ENCODE measurements at regions not wholly inside any gene's neighbourhood (a gene's known extent, or its start where the extent isn't known, plus 50 kb on each side); places are given as distances from the start of the nearest gene placed in this dataset.
"Not testable (repeated sequence)": the region's sequence is repeated elsewhere in the genome, so short reads cannot be mapped to it uniquely, and the experiment has no call there.

GRCh38 chr2:111465521-111465920 lies 344.8 kb downstream of the BCL2L11 start:
- TF ChIP-seq, protein P1, sequence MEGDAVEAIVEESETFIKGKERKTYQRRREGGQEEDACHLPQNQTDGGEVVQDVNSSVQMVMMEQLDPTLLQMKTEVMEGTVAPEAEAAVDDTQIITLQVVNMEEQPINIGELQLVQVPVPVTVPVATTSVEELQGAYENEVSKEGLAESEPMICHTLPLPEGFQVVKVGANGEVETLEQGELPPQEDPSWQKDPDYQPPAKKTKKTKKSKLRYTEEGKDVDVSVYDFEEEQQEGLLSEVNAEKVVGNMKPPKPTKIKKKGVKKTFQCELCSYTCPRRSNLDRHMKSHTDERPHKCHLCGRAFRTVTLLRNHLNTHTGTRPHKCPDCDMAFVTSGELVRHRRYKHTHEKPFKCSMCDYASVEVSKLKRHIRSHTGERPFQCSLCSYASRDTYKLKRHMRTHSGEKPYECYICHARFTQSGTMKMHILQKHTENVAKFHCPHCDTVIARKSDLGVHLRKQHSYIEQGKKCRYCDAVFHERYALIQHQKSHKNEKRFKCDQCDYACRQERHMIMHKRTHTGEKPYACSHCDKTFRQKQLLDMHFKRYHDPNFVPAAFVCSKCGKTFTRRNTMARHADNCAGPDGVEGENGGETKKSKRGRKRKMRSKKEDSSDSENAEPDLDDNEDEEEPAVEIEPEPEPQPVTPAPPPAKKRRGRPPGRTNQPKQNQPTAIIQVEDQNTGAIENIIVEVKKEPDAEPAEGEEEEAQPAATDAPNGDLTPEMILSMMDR (IDR thresholded peaks at IDR 0.05; ENCODE audit: extremely low read depth in 1 of 2, insufficient read depth in 1 of 2, low read depth in 1 of 2, low read length in 2 of 2): not testable (repeated sequence)
- not testable (repeated sequence) for TF ChIP-seq POLR2A (IDR thresholded peaks at IDR 0.05; ENCODE audit: low read depth, low read length); EZH2 (IDR thresholded peaks at IDR 0.05; ENCODE audit: borderline replicate concordance, low read depth, low read length, severe bottlenecking); MYC (IDR thresholded peaks at IDR 0.05; ENCODE audit: low read depth, low read length); POLR2AphosphoS5 (IDR thresholded peaks at IDR 0.05; ENCODE audit: insufficient read depth, low read depth, low read length); JUN (IDR thresholded peaks at IDR 0.05; ENCODE audit: borderline replicate concordance, insufficient read depth, insufficient read length, low read depth); FOS (IDR thresholded peaks at IDR 0.05; ENCODE audit: borderline replicate concordance, insufficient read depth, low read length); GATA2 (IDR thresholded peaks at IDR 0.05; ENCODE audit: insufficient read depth, insufficient read length, low read depth, low read length)
- TF ChIP-seq, protein P2, sequence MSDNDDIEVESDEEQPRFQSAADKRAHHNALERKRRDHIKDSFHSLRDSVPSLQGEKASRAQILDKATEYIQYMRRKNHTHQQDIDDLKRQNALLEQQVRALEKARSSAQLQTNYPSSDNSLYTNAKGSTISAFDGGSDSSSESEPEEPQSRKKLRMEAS (IDR thresholded peaks at IDR 0.05; ENCODE audit: insufficient read depth, insufficient read length): not testable (repeated sequence)
